IMR-90 (cell line): ENCODE measurements at regions not wholly inside any gene's neighbourhood (a gene's known extent, or its start where the extent isn't known, plus 50 kb on each side); places are given as distances from the start of the nearest gene placed in this dataset.

Source experiments
- ATAC-seq: fragments of 200-7000 bp; cut with Tn5 transposase; 2 replicates; pipeline ENCODE4 v1.9.1; 2020; ENCODE audit warnings: low read depth, mild to moderate bottlenecking, moderate library complexity
- BruUV-seq: library from RNA; stranded (reverse); fragments of 400-500 nt; replicated peaks from 2 replicates; lab custom pipeline; 2021; lab: Mats Ljungman, UMichigan
- CTCF ChIA-PET: fragments of 300-600 bp; formaldehyde crosslinking; extraction: SDS; loops from one replicate; lab custom pipeline; 2021; ENCODE audit warnings: antibody characterized with exemption; lab: Yijun Ruan, JAX
- POLR2A ChIA-PET: fragments of 300-600 bp; sonication (Branson Sonifier 250); formaldehyde crosslinking; loops from one replicate; lab custom pipeline; 2022; ENCODE audit warnings: antibody characterized with exemption; ENCODE audit not compliant: unreplicated experiment; lab: Charles Lee
- DNase-seq: peaks from one replicate; pipeline ENCODE4 v3.0.0; 2013
- H2AFZ ChIP-seq: replicated peaks from 2 replicates; pipeline ENCODE3; 2013; ENCODE audit warnings: low read length, mild to moderate bottlenecking; ENCODE audit not compliant: poor library complexity
- H2AK5ac ChIP-seq: 2 replicates; pipeline ENCODE4 v1.6.1; 2013; ENCODE audit warnings: low read depth, low read length, inconsistent platforms
- H2AK9ac ChIP-seq: replicated peaks from 2 replicates; pipeline ENCODE3; 2013; ENCODE audit warnings: mild to moderate bottlenecking, low read depth, low read length, moderate library complexity; ENCODE audit not compliant: poor library complexity
- H2BK120ac ChIP-seq: 2 replicates; pipeline ENCODE4 v1.6.1; 2013; ENCODE audit warnings: low read depth, low read length, inconsistent platforms
- H2BK15ac ChIP-seq: 3 replicates; pipeline ENCODE4 v1.6.1; 2013; ENCODE audit warnings: low read depth, low read length, inconsistent platforms
- H2BK20ac ChIP-seq: 2 replicates; pipeline ENCODE4 v1.6.1; 2013; ENCODE audit warnings: low read depth, mild to moderate bottlenecking, inconsistent platforms, low read length, moderate library complexity
- H2BK5ac ChIP-seq: 2 replicates; pipeline ENCODE4 v1.6.1; 2013; ENCODE audit warnings: mild to moderate bottlenecking, low read depth, low read length, inconsistent platforms; ENCODE audit not compliant: poor library complexity, severe bottlenecking
- H3K14ac ChIP-seq: replicated peaks from 2 replicates; pipeline ENCODE4 v1.6.1; 2013; ENCODE audit warnings: low read depth, low read length, inconsistent platforms
- H3K18ac ChIP-seq: 2 replicates; pipeline ENCODE4 v1.6.1; 2013; ENCODE audit warnings: low read depth, low read length, control low read depth
- H3K23ac ChIP-seq: 2 replicates; pipeline ENCODE4 v1.6.1; 2013; ENCODE audit warnings: low read depth, low read length, inconsistent platforms
- H3K27ac ChIP-seq: 2 replicates; pipeline ENCODE4 v1.5.1; 2013; ENCODE audit warnings: mild to moderate bottlenecking, control low read depth, low read length; ENCODE audit not compliant: insufficient read depth
- H3K27me3 ChIP-seq: 2 replicates; pipeline ENCODE4 v1.6.1; 2013; ENCODE audit warnings: low read length; ENCODE audit not compliant: control insufficient read depth, insufficient read depth
- H3K36me3 ChIP-seq: 2 replicates; pipeline ENCODE4 v1.6.1; 2013; ENCODE audit warnings: low read length, mixed read lengths; ENCODE audit not compliant: control insufficient read depth, insufficient read depth
- H3K4ac ChIP-seq: 2 replicates; pipeline ENCODE4 v1.6.1; 2013; ENCODE audit warnings: low read depth, low read length, inconsistent platforms
- H3K4me1 ChIP-seq: 2 replicates; pipeline ENCODE4 v1.6.1; 2013; ENCODE audit warnings: low read length, mixed read lengths; ENCODE audit not compliant: control insufficient read depth, insufficient read depth
- H3K4me2 ChIP-seq: 2 replicates; pipeline ENCODE4 v1.6.1; 2013; ENCODE audit warnings: low read depth, mild to moderate bottlenecking, control low read depth, low read length, moderate library complexity
- H3K4me3 ChIP-seq: 2 replicates; pipeline ENCODE4 v1.5.1; 2013; ENCODE audit warnings: low read depth, mild to moderate bottlenecking, control low read depth, low read length, moderate library complexity; ENCODE audit not compliant: insufficient read depth
- H3K56ac ChIP-seq: 2 replicates; pipeline ENCODE4 v1.6.1; 2013; ENCODE audit warnings: low read length, inconsistent platforms; ENCODE audit not compliant: insufficient read depth; ENCODE audit errors: extremely low read depth
- H3K79me1 ChIP-seq, 2 experiments: 2 replicates each; pipeline ENCODE4 v1.6.1; 2013; ENCODE audit warnings: low read length in 2 of 2, inconsistent platforms in 1 of 2, low read depth in 1 of 2
- H3K9ac ChIP-seq: 2 replicates; pipeline ENCODE4 v1.6.1; 2013; ENCODE audit warnings: low read depth, low read length, control low read depth
- H3K9me1 ChIP-seq: 2 replicates; pipeline ENCODE4 v1.6.1; 2013; ENCODE audit warnings: low read length, inconsistent platforms; ENCODE audit not compliant: insufficient read depth
- H3K9me3 ChIP-seq: 2 replicates; pipeline ENCODE4 v1.6.1; 2013; ENCODE audit warnings: low read length; ENCODE audit not compliant: control insufficient read depth, insufficient read depth
- H4K20me1 ChIP-seq: 2 replicates; pipeline ENCODE4 v1.6.1; 2013; ENCODE audit warnings: low read length, inconsistent platforms; ENCODE audit not compliant: insufficient read depth
- H4K5ac ChIP-seq: 2 replicates; pipeline ENCODE4 v1.6.1; 2013; ENCODE audit warnings: mild to moderate bottlenecking, low read depth, low read length, control low read depth
- H4K8ac ChIP-seq, 2 experiments: 2 replicates each; pipeline ENCODE4 v1.6.1; 2013; ENCODE audit warnings: low read depth in 2 of 2, low read length in 2 of 2, control low read depth in 1 of 2, inconsistent platforms in 1 of 2
- H4K91ac ChIP-seq: 2 replicates; pipeline ENCODE4 v1.6.1; 2013; ENCODE audit warnings: low read depth, low read length, inconsistent platforms; ENCODE audit not compliant: insufficient read depth
- BHLHE40 ChIP-seq: fragments of 150-350 bp; IDR thresholded peaks from 2 replicates; pipeline ENCODE4 v1.6.1; 2016; ENCODE audit warnings: mild to moderate bottlenecking, low read depth, low read length
- CEBPB ChIP-seq: IDR thresholded peaks from 2 replicates; pipeline ENCODE4 v1.6.1; 2012; ENCODE audit warnings: low read depth, low read length, improper control_type of control experiment
- CHD1 ChIP-seq: IDR thresholded peaks from 2 replicates; pipeline ENCODE4 v1.6.1; 2012; ENCODE audit warnings: low read depth, low read length, improper control_type of control experiment
- FOS ChIP-seq: fragments of 150-350 bp; IDR thresholded peaks from 2 replicates; pipeline ENCODE4 v1.6.1; 2016; ENCODE audit warnings: low read depth, low read length
- MAZ ChIP-seq: IDR thresholded peaks from 2 replicates; pipeline ENCODE4 v1.6.1; 2012; ENCODE audit warnings: low read depth, mild to moderate bottlenecking, low read length, improper control_type of control experiment, moderate library complexity, borderline replicate concordance
- MXI1 ChIP-seq: IDR thresholded peaks from 2 replicates; pipeline ENCODE4 v1.6.1; 2012; ENCODE audit warnings: low read depth, mild to moderate bottlenecking, low read length, moderate library complexity, borderline replicate concordance
- NFE2L2 ChIP-seq: fragments of 150-350 bp; IDR thresholded peaks from 2 replicates; pipeline ENCODE4 v1.6.1; 2016; ENCODE audit warnings: low read depth, mild to moderate bottlenecking, low read length
- POLR2A ChIP-seq: IDR thresholded peaks from 2 replicates; pipeline ENCODE4 v1.6.1; 2012; ENCODE audit warnings: mild to moderate bottlenecking, low read depth, low read length
- RAD21 ChIP-seq: IDR thresholded peaks from 2 replicates; pipeline ENCODE4 v1.6.1; 2012; ENCODE audit warnings: low read length, improper control_type of control experiment
- RFX5 ChIP-seq: IDR thresholded peaks from 2 replicates; pipeline ENCODE4 v1.8.0; 2012; ENCODE audit warnings: low read depth, mild to moderate bottlenecking, low read length, moderate library complexity
- WGBS, 2 experiments: methylation state at CpG; one replicate each; pipeline versions ENCODE4 v1.1.5 to v1.1.7; 2013; ENCODE audit warnings: missing lambda C conversion rate in 2 of 2; ENCODE audit not compliant: insufficient read length in 1 of 2; ENCODE audit errors: extremely low coverage in 2 of 2; 5-methylcytosine and 5-hydroxymethylcytosine counted together
- dilution Hi-C: fragments of 300-500 bp; cut with HindIII; formaldehyde crosslinking; loops from one replicate; pipeline ENCODE4 v1.14.3; 2018; ENCODE audit warnings: low sequenced_read_pairs; ENCODE audit not compliant: unreplicated experiment
- in situ Hi-C: fragments of 300-500 bp; cut with MboI; formaldehyde crosslinking; loops from 3 replicates; pipeline ENCODE4 v1.14.3; 2019; ENCODE audit warnings: low sequenced_read_pairs, inconsistent platforms, mixed read lengths
- intact Hi-C: fragments of 100-400 bp; cut with micrococcal nuclease; formaldehyde crosslinking; loops from 2 replicates; pipeline ENCODE4 v1.10.0; 2022
- TF ChIP-seq, protein P1 (sequence below): fragments of 150-350 bp; IDR thresholded peaks from 2 replicates; pipeline ENCODE4 v1.6.1; 2017; ENCODE audit warnings: mild to moderate bottlenecking, antibody characterized with exemption, low read length, low read depth
- TF ChIP-seq, protein P2 (sequence below): conservative IDR thresholded peaks from 2 replicates; pipeline ENCODE4 v1.5.1; 2012; ENCODE audit warnings: mild to moderate bottlenecking, low read depth, low read length, improper control_type of control experiment
- TF ChIP-seq, protein P3 (sequence below): fragments of 150-350 bp; IDR thresholded peaks from 2 replicates; pipeline ENCODE4 v1.6.1; 2016; ENCODE audit warnings: low read depth, mild to moderate bottlenecking, low read length, moderate library complexity, borderline replicate concordance

DNA sequence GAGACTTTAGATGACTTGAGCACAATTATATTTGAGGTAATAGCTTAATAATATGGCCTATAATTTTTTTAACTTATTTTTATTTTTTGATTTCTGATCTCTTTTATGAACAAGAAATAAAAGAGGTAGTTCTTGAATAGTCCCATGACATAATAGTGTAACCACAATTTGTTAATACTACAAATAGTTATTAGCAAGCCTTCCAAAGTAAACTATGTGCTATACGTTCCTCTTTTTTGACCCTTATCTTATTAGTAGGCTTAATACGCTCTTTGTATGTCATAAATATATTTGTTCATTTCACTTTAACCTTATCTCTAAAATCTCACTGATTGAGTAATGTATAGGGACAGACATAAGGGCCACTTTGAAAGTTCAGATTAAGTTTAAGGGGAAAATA lies 78.7 kb upstream of the NR4A3 start:
- Histone ChIP-seq H2AFZ (no peak overlapping the region), H4K5ac (no peak overlapping the region), H4K20me1 (no peaks in the 10 kb centered on the region), H2BK120ac (no peak overlapping the region), H3K14ac (no peak overlapping the region), H3K4ac (no peak overlapping the region), H4K91ac (no peak overlapping the region), H4K8ac (no peak overlapping the region), H3K36me3 (no peaks in the 10 kb centered on the region), H3K18ac (no peak overlapping the region), H3K9ac (no peak overlapping the region), H3K4me2 (no peak overlapping the region), H3K4me3 (no peak overlapping the region), H2BK15ac (no peak overlapping the region), H2BK20ac (no peak overlapping the region), H3K79me1 (no peaks in the 10 kb centered on the region), H3K9me1 (no peaks in the 10 kb centered on the region), H3K27me3 (peaks cover 4% of the 10 kb centered on the region; the same call in 1 of the 2 replicates), H2AK5ac (no peak overlapping the region), H3K56ac (no peak overlapping the region), H3K9me3 (no peaks in the 10 kb centered on the region), H3K23ac (no peak overlapping the region), H2BK5ac (no peak overlapping the region), H2AK9ac (no peak overlapping the region), H3K27ac (no peak overlapping the region), H3K4me1 (no peaks in the 10 kb centered on the region)
- intact Hi-C loops, result no loop called here
- CTCF ChIA-PET, result no interaction called here
- dilution Hi-C loops, result no loop called here
- POLR2A ChIA-PET, result interaction anchor here (0.6 kb wide), 1 partner anchor 8 kb away, joined by 3 read pairs; no protein-coding TSS in a partner anchor
- no TSS peak for BruUV-seq
- ATAC-seq, result no peak
- TF ChIP-seq NFE2L2 (no peak), CHD1 (no peak), FOS (no peak), MAZ (no peak), RAD21 (no peak), MXI1 (no peak), RFX5 (no peak), BHLHE40 (no peak), POLR2A (no peak), CEBPB (no peak)
- TF ChIP-seq, protein P1, sequence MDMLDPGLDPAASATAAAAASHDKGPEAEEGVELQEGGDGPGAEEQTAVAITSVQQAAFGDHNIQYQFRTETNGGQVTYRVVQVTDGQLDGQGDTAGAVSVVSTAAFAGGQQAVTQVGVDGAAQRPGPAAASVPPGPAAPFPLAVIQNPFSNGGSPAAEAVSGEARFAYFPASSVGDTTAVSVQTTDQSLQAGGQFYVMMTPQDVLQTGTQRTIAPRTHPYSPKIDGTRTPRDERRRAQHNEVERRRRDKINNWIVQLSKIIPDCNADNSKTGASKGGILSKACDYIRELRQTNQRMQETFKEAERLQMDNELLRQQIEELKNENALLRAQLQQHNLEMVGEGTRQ, result no peak
- TF ChIP-seq, protein P2, sequence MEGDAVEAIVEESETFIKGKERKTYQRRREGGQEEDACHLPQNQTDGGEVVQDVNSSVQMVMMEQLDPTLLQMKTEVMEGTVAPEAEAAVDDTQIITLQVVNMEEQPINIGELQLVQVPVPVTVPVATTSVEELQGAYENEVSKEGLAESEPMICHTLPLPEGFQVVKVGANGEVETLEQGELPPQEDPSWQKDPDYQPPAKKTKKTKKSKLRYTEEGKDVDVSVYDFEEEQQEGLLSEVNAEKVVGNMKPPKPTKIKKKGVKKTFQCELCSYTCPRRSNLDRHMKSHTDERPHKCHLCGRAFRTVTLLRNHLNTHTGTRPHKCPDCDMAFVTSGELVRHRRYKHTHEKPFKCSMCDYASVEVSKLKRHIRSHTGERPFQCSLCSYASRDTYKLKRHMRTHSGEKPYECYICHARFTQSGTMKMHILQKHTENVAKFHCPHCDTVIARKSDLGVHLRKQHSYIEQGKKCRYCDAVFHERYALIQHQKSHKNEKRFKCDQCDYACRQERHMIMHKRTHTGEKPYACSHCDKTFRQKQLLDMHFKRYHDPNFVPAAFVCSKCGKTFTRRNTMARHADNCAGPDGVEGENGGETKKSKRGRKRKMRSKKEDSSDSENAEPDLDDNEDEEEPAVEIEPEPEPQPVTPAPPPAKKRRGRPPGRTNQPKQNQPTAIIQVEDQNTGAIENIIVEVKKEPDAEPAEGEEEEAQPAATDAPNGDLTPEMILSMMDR, result no peak
- TF ChIP-seq, protein P3, sequence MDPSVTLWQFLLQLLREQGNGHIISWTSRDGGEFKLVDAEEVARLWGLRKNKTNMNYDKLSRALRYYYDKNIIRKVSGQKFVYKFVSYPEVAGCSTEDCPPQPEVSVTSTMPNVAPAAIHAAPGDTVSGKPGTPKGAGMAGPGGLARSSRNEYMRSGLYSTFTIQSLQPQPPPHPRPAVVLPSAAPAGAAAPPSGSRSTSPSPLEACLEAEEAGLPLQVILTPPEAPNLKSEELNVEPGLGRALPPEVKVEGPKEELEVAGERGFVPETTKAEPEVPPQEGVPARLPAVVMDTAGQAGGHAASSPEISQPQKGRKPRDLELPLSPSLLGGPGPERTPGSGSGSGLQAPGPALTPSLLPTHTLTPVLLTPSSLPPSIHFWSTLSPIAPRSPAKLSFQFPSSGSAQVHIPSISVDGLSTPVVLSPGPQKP, result no peak
- no peak for DNase-seq
- in situ Hi-C loops, result no loop called here
- WGBS, 2 experiments, result no CpG with 5 or more reads among the region's 2 CpGs
